GM18909 (cell line): ENCODE measurements at regions not wholly inside any gene's neighbourhood (a gene's known extent, or its start where the extent isn't known, plus 50 kb on each side); places are given as distances from the start of the nearest gene placed in this dataset.
"Not testable (repeated sequence)": the region's sequence is repeated elsewhere in the genome, so short reads cannot be mapped to it uniquely, and the experiment has no call there.

Experiments
- ATAC-seq: cut with Tn5 transposase; IDR thresholded peaks from one replicate; pipeline ENCODE4 v1.9.1; 2021; ENCODE audit warnings: mild to moderate bottlenecking; ENCODE audit not compliant: unreplicated experiment, poor library complexity

DNA sequence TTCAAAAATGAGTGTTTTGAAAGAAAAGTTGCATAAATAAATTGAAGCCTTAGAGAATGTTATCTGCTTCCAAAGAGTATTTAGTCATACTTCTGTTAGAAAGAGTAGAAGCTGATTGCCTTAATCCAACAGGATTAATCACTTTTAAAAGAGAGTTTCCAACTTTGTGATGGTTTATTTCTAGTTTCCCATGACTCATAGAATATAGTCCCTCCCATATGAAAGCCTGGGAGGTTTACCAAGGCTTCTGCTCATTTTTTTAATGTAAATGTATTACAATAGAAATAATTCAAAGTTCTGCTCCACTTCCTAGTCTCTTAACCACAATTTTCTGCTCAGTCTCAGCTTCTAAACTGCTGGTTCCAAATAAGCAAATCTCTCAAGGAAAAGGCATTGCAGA, 118.0 kb upstream of the IRAK1BP1 start:
- ATAC-seq, result no peak

DNA sequence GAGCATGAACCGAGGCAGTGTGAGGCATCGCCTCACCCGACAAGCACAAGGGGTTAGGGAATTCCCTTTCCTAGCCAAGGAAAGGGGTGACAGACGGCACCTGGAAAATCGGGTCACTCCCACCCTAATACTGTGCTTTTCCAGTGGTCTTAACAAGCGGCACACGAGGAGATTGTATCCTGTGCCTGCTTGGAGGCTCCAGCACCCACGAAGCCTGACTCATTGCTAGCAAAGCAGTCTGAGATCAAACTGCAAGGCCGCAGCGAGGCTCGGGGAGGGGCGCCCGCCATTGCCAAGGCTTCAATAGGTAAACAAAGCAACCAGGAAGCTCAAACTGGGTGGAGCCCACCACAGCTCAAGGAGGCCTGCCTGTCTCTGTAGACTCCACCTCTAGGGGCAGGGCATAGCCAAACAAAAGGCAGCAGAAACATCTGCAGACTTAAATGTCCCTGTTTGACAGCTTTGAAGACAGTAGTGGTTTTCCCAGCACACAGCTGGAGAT, 109.0 kb upstream of the IRAK1BP1 start:
- not testable (repeated sequence) for ATAC-seq

DNA sequence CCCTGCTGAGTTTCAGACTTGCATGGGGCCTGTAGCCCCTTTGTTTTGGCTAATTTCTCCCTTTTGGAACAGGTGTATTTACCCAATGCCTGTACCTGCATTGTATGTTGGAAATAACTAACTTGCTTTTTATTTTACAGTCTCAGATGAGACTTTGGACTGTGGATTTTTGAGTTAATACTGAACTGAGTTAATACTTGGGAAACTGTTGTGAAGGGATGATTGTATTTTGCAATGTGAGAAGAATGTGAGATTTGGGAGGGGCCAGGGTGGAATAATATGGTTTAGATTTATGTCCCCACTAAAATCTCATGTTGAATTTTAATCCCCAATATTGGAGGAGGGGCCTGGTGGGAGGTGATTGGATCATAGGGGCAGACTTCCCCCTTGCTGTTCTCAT, 99.1 kb upstream of the IRAK1BP1 start:
- ATAC-seq, result no peak

DNA sequence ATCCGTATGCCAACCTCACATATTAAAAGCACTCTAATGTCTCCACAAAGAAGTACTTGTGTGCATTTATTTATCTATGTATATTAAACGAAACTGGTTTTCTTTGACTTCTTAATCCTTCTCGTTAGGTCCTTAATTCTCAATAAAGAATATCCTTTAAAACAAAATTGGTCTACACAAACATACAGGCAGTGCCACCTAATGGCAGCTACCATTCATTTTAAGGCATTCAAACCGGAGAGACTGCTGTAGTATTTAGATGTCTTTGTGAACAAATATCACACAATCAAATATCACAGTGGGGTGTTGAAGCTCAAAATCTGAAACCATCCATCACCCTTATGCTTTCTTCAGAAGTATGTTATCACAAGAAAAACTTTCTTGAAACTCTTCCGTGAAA, 96.6 kb upstream of the IRAK1BP1 start:
- ATAC-seq, result no peak

DNA sequence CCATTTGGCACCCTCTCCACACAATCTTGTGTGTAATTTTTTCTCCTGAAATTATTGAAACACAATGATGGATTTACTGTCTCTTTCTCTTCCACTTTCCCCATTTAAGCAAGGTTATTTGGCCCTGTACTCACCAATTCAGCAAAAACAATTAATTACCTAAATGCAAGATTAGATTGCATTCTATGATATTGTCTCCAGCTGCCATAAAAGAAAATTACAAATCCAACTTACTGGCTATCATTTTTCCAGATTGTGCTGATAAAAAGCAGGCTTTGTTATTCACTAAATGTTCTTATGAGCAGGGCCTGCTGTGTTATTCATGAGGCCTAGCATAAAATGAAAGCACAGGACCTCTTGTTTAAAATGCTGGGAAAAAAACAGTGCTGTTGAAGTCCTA, 95.8 kb upstream of the IRAK1BP1 start:
- no peak for ATAC-seq

DNA sequence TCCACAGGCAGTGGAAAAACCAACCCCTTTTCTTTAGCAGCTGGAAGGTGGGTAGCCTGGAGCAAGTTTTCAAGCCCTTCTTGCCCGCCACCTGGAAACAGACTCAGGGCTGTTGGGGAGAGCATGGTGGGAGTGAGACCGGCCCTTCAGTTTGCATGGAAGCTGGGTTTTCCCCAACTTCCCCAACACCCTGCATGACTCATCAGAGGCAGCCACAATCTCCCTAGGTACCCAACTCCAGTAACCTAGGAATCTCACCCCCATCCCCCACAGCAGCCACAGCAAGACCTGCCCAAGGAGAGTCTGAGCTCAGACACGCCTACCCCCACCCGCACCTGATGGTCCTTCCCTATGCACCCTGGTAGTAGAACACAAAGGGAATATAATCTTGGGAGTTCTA, 86.3 kb upstream of the IRAK1BP1 start:
- ATAC-seq, result no peak

DNA sequence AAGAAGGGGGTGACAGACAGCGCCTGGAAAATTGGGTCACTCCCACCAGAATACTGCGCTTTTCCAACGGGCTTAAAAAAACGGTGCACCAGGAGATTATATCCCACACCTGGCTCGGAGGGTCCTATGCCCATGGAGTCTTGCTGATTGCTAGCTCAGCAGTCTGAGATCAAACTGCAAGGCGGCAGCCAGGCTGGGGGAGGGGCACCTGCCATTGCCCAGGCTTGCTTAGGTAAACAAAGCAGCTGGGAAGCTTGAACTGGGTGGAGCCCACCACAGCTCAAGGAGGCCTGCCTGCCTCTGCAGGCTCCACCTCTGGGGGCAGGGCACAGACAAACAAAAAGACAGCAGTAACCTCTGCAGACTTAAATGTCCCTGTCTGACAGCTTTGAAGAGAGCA, 84.0 kb upstream of the IRAK1BP1 start:
- ATAC-seq, result not testable (repeated sequence)

DNA sequence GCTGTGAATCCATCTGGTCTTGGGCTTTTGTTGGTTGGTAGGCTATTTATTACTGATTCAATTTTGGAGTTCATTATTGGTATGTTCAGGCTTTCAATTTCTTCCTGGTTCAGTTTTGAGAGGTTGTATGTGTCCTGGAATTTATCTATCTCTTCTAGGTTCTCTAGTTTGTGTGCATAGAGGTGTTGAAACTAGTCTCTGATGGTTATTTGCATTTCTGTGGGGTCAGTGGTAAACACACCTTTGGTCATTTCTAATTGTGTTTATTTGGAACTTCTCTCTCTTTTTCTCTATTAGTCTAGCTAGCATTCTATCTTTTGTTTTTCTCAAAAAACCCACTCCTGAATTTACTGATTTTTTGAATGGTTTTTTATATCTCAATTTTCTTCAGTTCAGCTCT, 70.1 kb upstream of the IRAK1BP1 start:
- no peak for ATAC-seq

DNA sequence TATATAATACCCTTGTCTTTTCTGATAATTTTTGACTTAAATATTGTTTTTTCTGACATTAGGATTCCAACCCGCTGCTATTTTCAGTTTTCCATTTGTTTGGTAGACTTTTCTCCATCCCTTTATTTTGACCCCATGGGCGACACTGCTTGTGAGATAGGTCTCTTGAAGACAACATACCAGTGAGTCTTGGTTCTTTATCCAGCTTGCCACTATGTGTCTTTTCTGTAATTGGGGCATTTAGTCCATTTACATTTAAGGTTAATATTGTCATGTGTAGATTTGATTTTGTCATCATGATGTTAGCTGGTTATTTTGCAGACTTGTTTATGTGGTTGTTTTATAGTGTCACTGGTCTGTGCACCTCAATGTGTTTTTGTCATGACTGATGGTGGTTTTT, 67.7 kb upstream of the IRAK1BP1 start:
- no peak for ATAC-seq

DNA sequence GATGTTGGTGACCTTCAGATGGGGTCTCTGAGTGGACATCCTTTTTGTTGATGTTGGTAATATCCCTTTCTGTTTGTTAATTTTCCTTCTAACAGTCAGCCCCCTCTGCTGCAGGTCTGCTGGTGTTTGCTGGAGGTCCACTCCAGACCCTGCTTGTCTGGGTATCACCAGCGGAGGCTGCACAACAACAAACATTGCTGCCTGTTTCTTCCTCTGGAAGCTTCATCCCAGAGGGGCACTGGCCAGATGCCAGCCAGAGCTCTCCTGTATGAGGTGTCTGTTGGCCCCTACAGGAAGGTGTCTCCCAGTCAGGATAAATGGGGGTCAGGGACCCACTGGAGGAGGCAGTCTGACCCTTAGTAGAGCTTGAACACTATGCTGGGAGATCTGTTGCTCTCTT, 60.6 kb upstream of the IRAK1BP1 start:
- not testable (repeated sequence) for ATAC-seq

DNA sequence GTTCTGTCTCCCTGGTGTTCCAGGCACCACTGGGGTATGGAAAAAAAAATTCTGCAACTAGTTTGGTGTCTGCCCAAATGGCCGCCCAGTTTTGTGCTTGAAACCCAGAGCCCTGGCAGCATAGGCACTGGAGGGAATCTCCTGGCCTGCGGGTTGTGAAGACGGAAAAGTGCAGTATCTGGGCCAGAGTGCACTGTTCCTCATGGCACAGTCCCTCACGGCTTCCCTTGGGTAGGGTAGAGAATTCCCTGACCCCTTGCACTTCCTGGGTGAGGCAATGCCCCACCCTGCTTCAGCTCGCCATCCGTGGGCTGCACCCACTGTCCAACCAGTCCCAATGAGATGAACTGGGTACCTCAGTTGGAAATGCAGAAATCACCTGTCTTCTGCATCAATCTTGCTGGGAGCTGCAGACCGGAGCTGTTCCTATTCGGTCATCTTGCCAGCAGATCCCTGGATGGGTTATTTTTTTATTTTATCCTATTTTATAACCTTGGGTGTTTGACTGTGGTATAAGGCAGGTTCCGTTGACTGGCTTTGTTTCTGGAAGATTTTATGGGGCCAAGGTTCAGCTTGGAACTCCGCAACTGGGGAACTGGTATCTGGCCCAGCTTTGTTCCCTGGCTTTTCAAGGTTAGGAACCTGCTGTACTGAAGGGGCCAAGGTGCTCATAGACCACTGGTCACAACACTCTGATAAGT, 59.5 kb upstream of the IRAK1BP1 start:
- not testable (repeated sequence) for ATAC-seq

DNA sequence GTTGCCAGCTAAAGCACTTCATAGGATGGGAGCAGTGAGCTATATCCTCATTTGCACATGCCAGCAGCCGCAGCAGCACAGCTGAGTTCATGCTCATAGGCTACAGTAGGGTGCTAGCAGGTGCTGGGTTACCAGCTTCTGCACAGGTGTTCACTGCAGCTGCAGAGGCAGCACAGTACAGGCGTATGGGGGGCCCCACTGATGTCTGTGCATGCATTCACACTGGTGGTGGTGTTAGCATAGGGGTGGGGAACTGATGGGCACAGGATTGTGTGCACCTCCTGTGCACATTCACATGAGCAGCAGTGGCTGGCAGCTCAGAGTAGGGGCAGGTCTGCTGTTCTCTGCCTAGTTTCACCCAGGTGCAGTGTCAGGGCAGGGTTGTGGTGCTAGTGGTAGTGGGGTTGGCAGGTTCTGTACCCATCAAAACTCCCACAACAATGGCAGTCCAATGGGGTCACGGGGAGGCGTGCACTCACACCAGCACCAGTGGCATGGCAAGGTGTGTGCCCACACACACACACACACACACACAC, 58.9 kb upstream of the IRAK1BP1 start:
- ATAC-seq, result no peak

DNA sequence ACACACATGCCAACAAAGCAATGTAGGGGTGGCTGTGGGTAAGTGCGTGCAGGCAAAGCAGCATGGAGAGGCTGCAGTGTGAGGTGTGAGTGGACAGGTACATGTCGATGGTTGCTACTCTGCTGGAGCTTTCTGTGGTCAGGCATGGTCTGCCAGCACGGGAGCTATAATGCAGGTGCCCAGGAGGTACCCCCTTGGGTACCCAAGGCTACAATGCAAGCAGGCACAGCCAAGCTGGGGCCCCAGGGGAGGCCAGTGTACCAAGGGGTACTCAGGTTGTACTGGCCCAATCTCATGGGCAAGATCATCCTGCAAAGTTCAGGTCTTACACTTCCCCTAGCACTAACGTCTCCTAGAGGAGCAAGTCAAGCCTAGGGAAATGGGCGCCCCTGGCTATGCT, 58.4 kb upstream of the IRAK1BP1 start:
- ATAC-seq, result no peak

DNA sequence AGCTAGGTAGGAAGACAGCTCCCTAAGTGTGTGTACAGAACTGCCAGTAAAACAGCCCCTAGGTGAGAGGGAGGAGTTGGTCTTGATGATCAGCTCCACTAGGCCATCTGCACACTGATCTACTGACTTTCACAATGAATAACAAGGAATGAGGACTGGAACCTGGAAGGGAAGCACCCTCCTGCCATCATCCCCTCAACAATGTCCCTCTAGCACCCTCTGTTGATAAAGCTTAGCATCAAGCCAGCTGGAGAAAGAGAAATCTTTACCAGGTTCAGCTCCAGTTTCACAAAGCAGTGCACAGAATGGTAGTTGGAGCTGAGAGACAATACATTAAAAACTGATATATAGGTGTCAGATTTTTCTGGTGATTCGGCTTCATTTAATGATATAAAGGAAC, 57.2 kb upstream of the IRAK1BP1 start:
- no peak for ATAC-seq

DNA sequence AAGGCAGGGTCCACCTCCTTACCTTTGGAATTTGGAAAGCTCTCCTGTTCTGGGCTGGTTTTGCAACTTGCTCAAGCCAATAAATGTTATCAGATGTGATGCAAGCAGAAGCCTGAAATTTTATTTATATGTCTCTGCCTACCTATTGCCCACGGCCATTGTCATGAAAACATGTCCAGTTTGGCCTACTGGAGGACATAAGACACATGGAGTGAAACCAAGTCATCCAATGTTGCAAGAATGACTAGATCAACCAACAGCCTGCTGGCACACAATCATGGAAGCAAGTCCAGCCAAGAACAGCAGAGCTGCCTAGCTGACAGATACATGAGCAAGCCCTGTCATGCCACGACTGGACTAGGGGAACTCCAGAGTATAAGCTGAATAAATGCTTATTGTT, 56.7 kb upstream of the IRAK1BP1 start:
- no peak for ATAC-seq
